ENCODE measurements at regions not wholly inside any gene's neighbourhood (a gene's known extent, or its start where the extent isn't known, plus 50 kb on each side); places are given as distances from the start of the nearest gene placed in this dataset.
A peak's percentile ranks its signal among the peaks of the same experiment; 100 is the strongest.

DNA sequence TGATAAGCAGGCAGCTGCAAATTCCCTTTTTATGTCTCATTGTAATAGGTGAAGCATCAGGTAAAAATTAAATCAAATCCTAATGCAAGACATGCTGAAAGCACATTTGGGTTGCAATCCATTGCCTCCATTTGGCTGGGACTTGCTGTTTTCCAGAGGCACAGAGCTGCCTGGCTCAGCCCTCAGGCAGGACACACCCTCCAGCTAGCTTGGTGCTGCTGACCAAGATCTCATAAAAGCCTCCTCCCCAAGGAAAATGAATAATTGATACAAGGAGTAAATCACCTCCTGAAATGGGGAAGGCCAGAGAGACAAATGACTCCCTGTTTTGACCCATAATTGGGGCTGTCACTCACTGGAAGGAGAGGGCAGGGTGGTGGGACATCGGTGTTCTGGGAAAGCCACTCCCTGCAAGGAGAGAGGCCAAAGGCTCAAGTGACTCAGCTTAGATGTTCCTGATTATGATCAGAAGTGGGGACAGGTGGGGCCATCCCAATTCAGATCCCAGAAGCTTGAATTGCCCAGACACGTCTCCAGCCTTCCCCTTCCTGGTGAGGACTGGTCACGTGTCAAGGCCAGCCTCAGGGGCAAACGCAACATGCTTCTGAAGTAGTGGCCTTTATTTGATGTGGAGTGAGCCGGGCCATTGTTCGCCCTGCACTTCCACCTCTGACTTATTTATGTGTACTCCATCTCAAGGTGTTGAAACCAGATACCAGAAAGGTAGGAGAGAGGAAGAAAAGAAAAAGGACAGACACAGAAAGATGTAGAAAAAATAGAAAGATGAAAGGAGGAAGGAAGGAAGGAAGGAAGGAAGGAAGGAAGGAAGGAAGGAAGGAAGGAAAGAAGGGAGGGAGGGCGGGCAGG lies 773.7 kb downstream of the BCL11B start:
- Histone ChIP-seq H2AFZ (no peak overlapping the region), H3K27me3 (no peaks in the 10 kb centered on the region), H3K79me2 (no peaks in the 10 kb centered on the region), H3K36me3 (replicated peaks; ENCODE audit: insufficient read depth, low read depth) (no peaks in the 10 kb centered on the region), H3K4me3 (no peak overlapping the region), H3K9me2 (replicated peaks; ENCODE audit: insufficient read depth) (no peaks in the 10 kb centered on the region), H3K4me1 (ENCODE audit: insufficient read depth) (no peaks in the 10 kb centered on the region), H3K9me3 (ENCODE audit: low read depth) (no peaks in the 10 kb centered on the region), H3K4me2 (no peak overlapping the region), H3K27ac (no peak overlapping the region), H4K20me1 (ENCODE audit: insufficient read depth, poor library complexity, severe bottlenecking) (no peaks in the 10 kb centered on the region)
- TF ChIP-seq EZH2phosphoT487 (IDR thresholded peaks at IDR 0.05; ENCODE audit: low read depth, severe bottlenecking, unreplicated experiment) (no peak), EZH2 (IDR thresholded peaks at IDR 0.05; ENCODE audit: borderline replicate concordance) (no peak)
- TF ChIP-seq, protein P1, sequence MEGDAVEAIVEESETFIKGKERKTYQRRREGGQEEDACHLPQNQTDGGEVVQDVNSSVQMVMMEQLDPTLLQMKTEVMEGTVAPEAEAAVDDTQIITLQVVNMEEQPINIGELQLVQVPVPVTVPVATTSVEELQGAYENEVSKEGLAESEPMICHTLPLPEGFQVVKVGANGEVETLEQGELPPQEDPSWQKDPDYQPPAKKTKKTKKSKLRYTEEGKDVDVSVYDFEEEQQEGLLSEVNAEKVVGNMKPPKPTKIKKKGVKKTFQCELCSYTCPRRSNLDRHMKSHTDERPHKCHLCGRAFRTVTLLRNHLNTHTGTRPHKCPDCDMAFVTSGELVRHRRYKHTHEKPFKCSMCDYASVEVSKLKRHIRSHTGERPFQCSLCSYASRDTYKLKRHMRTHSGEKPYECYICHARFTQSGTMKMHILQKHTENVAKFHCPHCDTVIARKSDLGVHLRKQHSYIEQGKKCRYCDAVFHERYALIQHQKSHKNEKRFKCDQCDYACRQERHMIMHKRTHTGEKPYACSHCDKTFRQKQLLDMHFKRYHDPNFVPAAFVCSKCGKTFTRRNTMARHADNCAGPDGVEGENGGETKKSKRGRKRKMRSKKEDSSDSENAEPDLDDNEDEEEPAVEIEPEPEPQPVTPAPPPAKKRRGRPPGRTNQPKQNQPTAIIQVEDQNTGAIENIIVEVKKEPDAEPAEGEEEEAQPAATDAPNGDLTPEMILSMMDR (IDR thresholded peaks at IDR 0.05; ENCODE audit: poor library complexity): no peak
- DNase-seq (ENCODE audit: low spot score): no peak
- WGBS (ENCODE audit: low lambda C conversion rate, missing lambda C conversion rate): 66% methylated on average over 6 of the region's 7 CpGs

DNA sequence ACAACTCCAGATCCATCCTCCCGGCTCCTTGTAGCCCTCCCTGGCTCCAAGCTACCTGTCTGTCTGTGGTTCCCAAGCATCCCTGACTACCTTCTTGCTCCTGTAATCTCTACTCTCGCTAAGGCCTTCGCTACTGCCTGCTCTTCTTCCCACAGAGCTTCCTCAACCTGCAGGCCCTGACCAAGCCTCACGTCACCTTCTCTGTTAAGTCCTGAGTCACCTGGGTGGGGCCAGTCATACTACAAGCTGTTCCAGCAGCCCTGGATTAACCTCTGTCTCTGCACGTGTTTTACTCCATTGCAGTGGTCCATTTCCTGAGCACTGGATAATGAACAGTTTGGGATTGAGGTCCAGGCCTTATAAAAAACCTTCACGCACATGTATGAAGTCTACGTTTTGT lies 770.7 kb downstream of the BCL11B start:
- no peak overlapping the region for H3K27ac ChIP-seq
- no peaks in the 10 kb centered on the region for H3K4me1 ChIP-seq (ENCODE audit: insufficient read depth)
- H3K36me3 ChIP-seq (replicated peaks; ENCODE audit: insufficient read depth, low read depth): no peaks in the 10 kb centered on the region
- TF ChIP-seq EZH2 (IDR thresholded peaks at IDR 0.05; ENCODE audit: borderline replicate concordance): no peak
- TF ChIP-seq, protein P1 (IDR thresholded peaks at IDR 0.05; ENCODE audit: poor library complexity): no peak
- TF ChIP-seq EZH2phosphoT487 (IDR thresholded peaks at IDR 0.05; ENCODE audit: low read depth, severe bottlenecking, unreplicated experiment): no peak
- no peaks in the 10 kb centered on the region for H3K9me3 ChIP-seq (ENCODE audit: low read depth)
- no peaks in the 10 kb centered on the region for H3K79me2 ChIP-seq
- no peaks in the 10 kb centered on the region for H3K27me3 ChIP-seq
- H3K9me2 ChIP-seq (replicated peaks; ENCODE audit: insufficient read depth): no peaks in the 10 kb centered on the region
- 85% methylated on average over 7 of the region's 7 CpGs for WGBS (ENCODE audit: low lambda C conversion rate, missing lambda C conversion rate)
- no peak overlapping the region for H3K4me3 ChIP-seq
- peak; percentile 23 for DNase-seq (ENCODE audit: low spot score)
- H2AFZ ChIP-seq: no peak overlapping the region
- no peaks in the 10 kb centered on the region for H4K20me1 ChIP-seq (ENCODE audit: insufficient read depth, poor library complexity, severe bottlenecking)
- H3K4me2 ChIP-seq: no peak overlapping the region

DNA sequence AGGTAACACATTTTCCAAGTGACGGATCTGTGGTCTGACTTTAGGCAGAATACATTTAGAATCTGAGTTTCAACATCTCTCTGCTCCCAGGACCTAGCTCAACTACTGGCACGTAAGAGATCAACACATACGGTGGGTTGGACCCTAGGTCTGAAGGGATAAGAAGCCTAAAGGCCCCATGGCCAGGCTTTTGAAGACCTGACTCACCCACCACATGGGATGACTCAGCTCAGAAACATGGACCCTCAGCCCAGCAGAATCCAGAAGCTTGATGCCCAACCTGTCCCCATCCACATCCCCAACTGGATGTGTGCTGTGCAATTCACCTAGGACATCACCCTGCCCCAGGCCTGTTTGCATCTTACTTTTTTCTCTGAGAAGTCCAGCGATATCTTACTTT lies 770.2 kb downstream of the BCL11B start:
- Histone ChIP-seq H3K27me3 (no peaks in the 10 kb centered on the region), H2AFZ (no peak overlapping the region), H4K20me1 (ENCODE audit: insufficient read depth, poor library complexity, severe bottlenecking) (no peaks in the 10 kb centered on the region), H3K27ac (no peak overlapping the region), H3K4me3 (no peak overlapping the region), H3K4me2 (no peak overlapping the region), H3K9me3 (ENCODE audit: low read depth) (no peaks in the 10 kb centered on the region), H3K36me3 (replicated peaks; ENCODE audit: insufficient read depth, low read depth) (no peaks in the 10 kb centered on the region), H3K79me2 (no peaks in the 10 kb centered on the region), H3K9me2 (replicated peaks; ENCODE audit: insufficient read depth) (no peaks in the 10 kb centered on the region), H3K4me1 (ENCODE audit: insufficient read depth) (no peaks in the 10 kb centered on the region)
- no peak for DNase-seq (ENCODE audit: low spot score)
- TF ChIP-seq EZH2 (IDR thresholded peaks at IDR 0.05; ENCODE audit: borderline replicate concordance) (no peak), EZH2phosphoT487 (IDR thresholded peaks at IDR 0.05; ENCODE audit: low read depth, severe bottlenecking, unreplicated experiment) (no peak)
- TF ChIP-seq, protein P1 (IDR thresholded peaks at IDR 0.05; ENCODE audit: poor library complexity): no peak
- WGBS (ENCODE audit: low lambda C conversion rate, missing lambda C conversion rate): 81% methylated on average over 4 of the region's 4 CpGs
